Fibroblast of lung (primary cell): ENCODE measurements at regions not wholly inside any gene's neighbourhood (a gene's known extent, or its start where the extent isn't known, plus 50 kb on each side); places are given as distances from the start of the nearest gene placed in this dataset.
"Not testable (repeated sequence)": the region's sequence is repeated elsewhere in the genome, so short reads cannot be mapped to it uniquely, and the experiment has no call there.

ENCODE experiments used
- DNase-seq, 2 donors: peaks; one replicate each; pipeline versions ENCODE4 v3.0.0 to v3.0.0-alpha.2; 2010; ENCODE audit warnings: low read depth in 2 of 2
- H2AFZ ChIP-seq: 2 replicates; pipeline ENCODE4 v1.5.1; 2012; ENCODE audit warnings: low read length, control low read depth, inconsistent platforms
- H3K27ac ChIP-seq: 2 replicates; pipeline ENCODE4 v1.5.1; 2011; ENCODE audit warnings: low read length, control low read depth; ENCODE audit not compliant: insufficient read depth
- H3K27me3 ChIP-seq: 2 replicates; pipeline ENCODE4 v1.5.1; 2011; ENCODE audit warnings: mild to moderate bottlenecking, low read length; ENCODE audit not compliant: control insufficient read depth, insufficient read depth
- H3K36me3 ChIP-seq: 2 replicates; pipeline ENCODE4 v1.5.1; 2011; ENCODE audit warnings: low read length; ENCODE audit not compliant: control insufficient read depth, insufficient read depth
- H3K4me1 ChIP-seq: 2 replicates; pipeline ENCODE4 v1.5.1; 2011; ENCODE audit warnings: low read length; ENCODE audit not compliant: control insufficient read depth, insufficient read depth; ENCODE audit errors: extremely low read depth
- H3K4me2 ChIP-seq: 2 replicates; pipeline ENCODE4 v1.5.1; 2011; ENCODE audit warnings: low read length, control low read depth; ENCODE audit not compliant: insufficient read depth; ENCODE audit errors: extremely low read depth
- H3K4me3 ChIP-seq, 4 experiments: fragments of 200-600 bp in 1 of 4; sonication (generic) in 1 of 4; replicated peaks in 1 of 4; 2 replicates each; pipeline ENCODE4 v1.5.1; 2011 to 2016; ENCODE audit warnings: low read length in 4 of 4, low read depth in 3 of 4, mild to moderate bottlenecking in 3 of 4, control low read depth in 2 of 4, inconsistent platforms in 1 of 4, mixed read lengths in 1 of 4; ENCODE audit not compliant: insufficient read depth in 1 of 4; ENCODE audit errors: control extremely low read depth in 1 of 4
- H3K79me2 ChIP-seq: 2 replicates; pipeline ENCODE4 v1.5.1; 2012; ENCODE audit warnings: mild to moderate bottlenecking, low read length, inconsistent platforms; ENCODE audit not compliant: control insufficient read depth, insufficient read depth
- H3K9ac ChIP-seq: 2 replicates; pipeline ENCODE4 v1.5.1; 2011; ENCODE audit warnings: mild to moderate bottlenecking, low read length, control low read depth; ENCODE audit not compliant: insufficient read depth
- H3K9me3 ChIP-seq: 2 replicates; pipeline ENCODE4 v1.5.1; 2012; ENCODE audit warnings: low read depth, low read length; ENCODE audit not compliant: control insufficient read depth, insufficient read depth
- H4K20me1 ChIP-seq: 2 replicates; pipeline ENCODE4 v1.5.1; 2011; ENCODE audit warnings: low read length; ENCODE audit not compliant: control insufficient read depth, insufficient read depth; ENCODE audit errors: extremely low read depth
- EZH2 ChIP-seq: IDR thresholded peaks from 2 replicates; pipeline ENCODE4 v1.5.1; 2012; ENCODE audit warnings: low read length, control low read depth, mild to moderate bottlenecking; ENCODE audit errors: missing control alignments
- TF ChIP-seq, protein P1 (sequence below), 2 donors: IDR thresholded peaks in 1 of 2; conservative IDR thresholded peaks in 1 of 2; 1 replicate in 1 of 2; 2 replicates in 1 of 2; pipeline ENCODE4 v1.5.1; 2011 to 2012; ENCODE audit warnings: low read length in 2 of 2, control low read depth in 1 of 2, inconsistent platforms in 1 of 2, low read depth in 1 of 2, mild to moderate bottlenecking in 1 of 2

GRCh38 chr3:177263615-177264368 lies 66.5 kb upstream of the TBL1XR1 start:
- no peaks in the 10 kb centered on the region for H4K20me1 ChIP-seq
- H3K79me2 ChIP-seq: no peaks in the 10 kb centered on the region
- H3K9ac ChIP-seq: no peak overlapping the region
- H3K27me3 ChIP-seq: no peaks in the 10 kb centered on the region
- TF ChIP-seq, protein P1, sequence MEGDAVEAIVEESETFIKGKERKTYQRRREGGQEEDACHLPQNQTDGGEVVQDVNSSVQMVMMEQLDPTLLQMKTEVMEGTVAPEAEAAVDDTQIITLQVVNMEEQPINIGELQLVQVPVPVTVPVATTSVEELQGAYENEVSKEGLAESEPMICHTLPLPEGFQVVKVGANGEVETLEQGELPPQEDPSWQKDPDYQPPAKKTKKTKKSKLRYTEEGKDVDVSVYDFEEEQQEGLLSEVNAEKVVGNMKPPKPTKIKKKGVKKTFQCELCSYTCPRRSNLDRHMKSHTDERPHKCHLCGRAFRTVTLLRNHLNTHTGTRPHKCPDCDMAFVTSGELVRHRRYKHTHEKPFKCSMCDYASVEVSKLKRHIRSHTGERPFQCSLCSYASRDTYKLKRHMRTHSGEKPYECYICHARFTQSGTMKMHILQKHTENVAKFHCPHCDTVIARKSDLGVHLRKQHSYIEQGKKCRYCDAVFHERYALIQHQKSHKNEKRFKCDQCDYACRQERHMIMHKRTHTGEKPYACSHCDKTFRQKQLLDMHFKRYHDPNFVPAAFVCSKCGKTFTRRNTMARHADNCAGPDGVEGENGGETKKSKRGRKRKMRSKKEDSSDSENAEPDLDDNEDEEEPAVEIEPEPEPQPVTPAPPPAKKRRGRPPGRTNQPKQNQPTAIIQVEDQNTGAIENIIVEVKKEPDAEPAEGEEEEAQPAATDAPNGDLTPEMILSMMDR (conservative IDR thresholded peaks at IDR 0.05 in 1 of 2, IDR thresholded peaks at IDR 0.05 in 1 of 2; ENCODE audit: low read depth in 1 of 2, low read length in 2 of 2): no peak
- TF ChIP-seq EZH2: no peak
- H3K4me1 ChIP-seq: no peaks in the 10 kb centered on the region
- DNase-seq: peak; percentile 41 to 51
- H3K4me3 ChIP-seq: no peak overlapping the region
- H3K9me3 ChIP-seq: no peaks in the 10 kb centered on the region
- no peaks in the 10 kb centered on the region for H3K36me3 ChIP-seq
- H3K4me2 ChIP-seq: no peak overlapping the region
- peak overlapping the region; percentile 51 for H2AFZ ChIP-seq
- H3K27ac ChIP-seq: no peak overlapping the region

- not testable (repeated sequence) for H3K4me1 ChIP-seq, H2AFZ ChIP-seq, H4K20me1 ChIP-seq, H3K9ac ChIP-seq, H3K79me2 ChIP-seq, H3K27me3 ChIP-seq, DNase-seq, H3K4me3 ChIP-seq, H3K36me3 ChIP-seq, H3K27ac ChIP-seq, H3K9me3 ChIP-seq, H3K4me2 ChIP-seq
These were observed 74.7 kb upstream of the TBL1XR1 start for GRCh38 chr3:177271811-177272501.

DNA sequence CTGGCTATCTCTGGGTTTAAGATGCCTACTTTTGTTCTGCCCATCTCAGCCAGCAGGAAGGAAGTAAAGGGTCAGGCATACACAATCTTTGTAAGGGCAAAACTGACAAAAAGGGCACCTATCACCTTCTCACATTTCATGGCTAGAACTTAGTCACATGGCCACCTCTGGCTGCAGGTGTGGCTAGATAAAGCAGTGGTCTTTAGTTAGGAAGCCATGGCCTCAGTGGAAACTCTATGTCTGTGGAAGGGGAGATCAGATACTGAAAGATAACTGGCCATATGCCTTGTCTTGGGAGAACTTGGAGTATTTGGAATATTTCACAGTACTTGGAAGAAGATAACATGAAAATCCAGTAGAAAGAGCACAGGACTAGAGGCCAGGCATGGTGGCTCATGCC lies 80.7 kb upstream of the TBL1XR1 start:
- H3K27ac ChIP-seq: no peak overlapping the region
- H3K27me3 ChIP-seq: no peaks in the 10 kb centered on the region
- H3K36me3 ChIP-seq: no peaks in the 10 kb centered on the region
- no peaks in the 10 kb centered on the region for H3K79me2 ChIP-seq
- H2AFZ ChIP-seq: no peak overlapping the region
- no peak overlapping the region for H3K4me3 ChIP-seq
- no peaks in the 10 kb centered on the region for H3K9me3 ChIP-seq
- H4K20me1 ChIP-seq: no peaks in the 10 kb centered on the region
- DNase-seq: no peak
- no peak overlapping the region for H3K4me2 ChIP-seq
- H3K9ac ChIP-seq: no peak overlapping the region
- TF ChIP-seq, protein P1 (conservative IDR thresholded peaks at IDR 0.05 in 1 of 2, IDR thresholded peaks at IDR 0.05 in 1 of 2; ENCODE audit: low read depth in 1 of 2, low read length in 2 of 2): no peak
- TF ChIP-seq EZH2: no peak
- no peaks in the 10 kb centered on the region for H3K4me1 ChIP-seq
